GM19467 (cell line): ENCODE measurements at regions not wholly inside any gene's neighbourhood (a gene's known extent, or its start where the extent isn't known, plus 50 kb on each side); places are given as distances from the start of the nearest gene placed in this dataset.
"Not testable (repeated sequence)": the region's sequence is repeated elsewhere in the genome, so short reads cannot be mapped to it uniquely, and the experiment has no call there.

Source experiments
- ATAC-seq: cut with Tn5 transposase; IDR thresholded peaks from one replicate; pipeline ENCODE4 v1.9.1; 2021; ENCODE audit warnings: mild to moderate bottlenecking, moderate library complexity; ENCODE audit not compliant: unreplicated experiment

- ATAC-seq: no peak
Measured at GRCh38 chr13:80515296-80515695, 174.4 kb upstream of the SPRY2 start.

GRCh38 chr13:80513196-80513595, 172.3 kb upstream of the SPRY2 start:
- ATAC-seq: no peak

GRCh38 chr13:80510686-80511085, 169.8 kb upstream of the SPRY2 start:
- ATAC-seq: no peak

- no peak for ATAC-seq
Measured at GRCh38 chr13:80509264-80509663, 168.3 kb upstream of the SPRY2 start.

DNA sequence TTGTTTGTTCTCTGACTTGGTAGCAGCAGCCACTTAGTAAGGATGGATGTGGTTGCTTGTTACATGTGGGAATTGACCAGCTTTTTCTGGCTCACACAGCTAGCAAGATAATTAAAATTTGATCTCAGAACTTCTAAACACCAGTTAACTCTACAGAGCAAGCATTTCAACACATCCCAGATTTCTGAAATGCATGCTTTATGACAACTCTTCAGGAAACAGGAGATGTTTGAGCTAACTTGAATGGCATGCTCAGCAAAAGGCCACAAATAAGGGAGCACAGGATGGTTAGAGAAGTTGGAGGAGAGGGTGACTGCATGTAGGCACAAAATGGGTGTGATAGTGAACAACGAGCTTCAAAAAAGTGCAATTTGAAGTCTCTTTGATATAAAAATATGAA, 167.1 kb upstream of the SPRY2 start:
- no peak for ATAC-seq

DNA sequence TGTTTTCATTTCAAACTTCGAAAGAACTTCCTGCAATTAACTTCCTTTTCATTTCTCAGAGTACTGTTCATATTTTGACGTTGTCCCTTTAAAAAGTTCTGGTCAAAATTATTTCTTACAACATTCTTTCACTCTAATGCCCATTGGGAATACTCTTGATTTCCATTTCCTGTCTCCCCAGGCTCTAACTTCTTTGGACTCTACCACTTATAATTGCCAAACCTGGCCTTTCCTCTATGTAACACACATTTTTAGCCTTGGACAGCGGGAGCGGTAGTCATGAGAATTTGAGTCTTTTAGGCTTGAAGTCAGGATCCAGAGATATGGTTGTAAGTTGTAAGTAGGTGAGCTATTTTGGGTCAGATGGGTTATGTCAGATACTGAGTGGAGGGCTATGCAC, 163.5 kb upstream of the SPRY2 start:
- no peak for ATAC-seq

- ATAC-seq: no peak
Measured at GRCh38 chr13:80502359-80502758, 161.4 kb upstream of the SPRY2 start.

GRCh38 chr13:80501556-80501955, 160.6 kb upstream of the SPRY2 start:
- no peak for ATAC-seq

- ATAC-seq: no peak
Measured at GRCh38 chr13:80499536-80500290, 158.8 kb upstream of the SPRY2 start.

DNA sequence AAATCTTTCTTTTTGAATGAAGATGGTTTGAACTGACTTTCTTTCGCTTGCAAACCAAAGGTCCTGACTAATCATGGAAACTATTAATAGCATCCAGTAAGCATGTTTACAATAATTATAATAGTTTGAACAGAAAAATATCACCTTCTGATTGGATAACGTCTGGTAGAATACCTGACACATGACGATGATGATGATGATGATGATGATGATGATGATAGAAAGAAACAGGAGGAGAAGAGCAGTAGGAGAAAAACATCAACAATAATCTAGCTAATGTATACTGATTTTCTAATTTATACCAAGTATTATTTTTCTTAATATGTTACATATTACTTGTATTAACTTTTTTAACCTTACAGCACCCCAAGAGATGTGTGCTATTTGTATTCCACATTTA, 157.5 kb upstream of the SPRY2 start:
- ATAC-seq: no peak

DNA sequence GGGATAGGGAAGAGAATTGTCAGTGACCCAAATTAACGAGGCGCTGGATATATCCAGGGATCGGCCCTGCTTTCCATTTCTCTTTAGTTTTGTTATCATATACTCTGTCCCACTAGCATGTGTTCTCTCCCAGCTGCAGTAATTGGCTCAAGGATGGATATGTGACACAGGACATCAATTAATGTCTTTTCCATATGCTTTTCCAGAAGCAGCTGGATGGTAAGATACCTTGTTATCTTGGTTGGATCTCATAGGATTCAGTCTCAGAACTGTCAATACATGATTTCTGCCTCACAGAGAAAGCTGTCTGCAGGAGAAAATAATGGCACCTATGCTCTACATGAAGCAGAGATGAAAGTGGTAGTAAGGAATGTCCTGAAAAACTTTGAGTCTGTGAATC, 157.1 kb upstream of the SPRY2 start:
- no peak for ATAC-seq

DNA sequence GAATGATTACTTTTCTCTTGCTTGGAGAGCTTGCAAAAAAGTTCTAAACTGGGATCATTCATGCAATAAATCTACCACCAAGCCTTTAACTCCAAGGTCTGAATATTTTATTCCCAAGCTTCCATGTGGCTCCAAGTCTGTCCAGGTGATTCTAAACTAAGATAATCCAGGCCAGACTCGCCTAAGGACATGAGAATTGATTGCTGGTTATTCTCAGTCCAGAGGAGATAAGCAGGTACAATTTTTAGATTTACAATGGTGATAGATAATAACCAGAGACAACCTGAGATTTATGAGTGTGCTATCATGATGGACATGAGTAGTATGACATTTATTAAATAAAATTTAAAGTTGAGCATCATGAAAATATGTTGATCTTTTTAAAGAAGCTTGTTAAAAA, 156.5 kb upstream of the SPRY2 start:
- no peak for ATAC-seq

DNA sequence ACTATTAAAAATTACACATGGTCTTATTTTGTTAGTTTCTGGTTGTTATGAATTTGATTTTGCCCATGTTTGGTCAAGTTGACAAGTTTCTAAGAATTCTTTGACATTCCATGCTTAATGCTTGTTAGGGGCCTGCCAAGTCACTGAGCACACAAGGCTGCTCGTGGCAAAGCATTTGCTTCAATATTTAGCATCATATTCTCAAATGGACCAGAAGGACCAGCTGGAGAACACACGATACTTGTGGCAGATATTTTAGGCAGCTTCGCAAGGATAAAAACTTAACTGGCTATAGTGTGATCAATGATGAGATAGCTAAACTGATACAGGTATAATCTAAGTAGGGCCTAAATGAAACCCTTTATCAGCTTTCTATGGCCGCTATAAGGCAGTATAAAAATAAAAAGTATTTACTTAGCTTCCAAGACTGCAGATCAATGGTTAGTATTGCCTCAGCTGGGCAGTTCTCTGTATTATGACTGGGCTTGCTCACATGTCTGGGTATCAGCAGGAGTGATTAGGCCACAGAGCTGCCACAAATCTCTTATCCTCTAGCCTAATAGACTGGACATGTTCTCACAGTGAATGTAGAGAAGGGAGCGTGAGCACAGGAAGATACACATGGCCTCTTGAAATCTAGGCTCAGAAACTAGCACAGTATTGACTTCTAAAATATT, 155.9 kb upstream of the SPRY2 start:
- ATAC-seq: no peak

DNA sequence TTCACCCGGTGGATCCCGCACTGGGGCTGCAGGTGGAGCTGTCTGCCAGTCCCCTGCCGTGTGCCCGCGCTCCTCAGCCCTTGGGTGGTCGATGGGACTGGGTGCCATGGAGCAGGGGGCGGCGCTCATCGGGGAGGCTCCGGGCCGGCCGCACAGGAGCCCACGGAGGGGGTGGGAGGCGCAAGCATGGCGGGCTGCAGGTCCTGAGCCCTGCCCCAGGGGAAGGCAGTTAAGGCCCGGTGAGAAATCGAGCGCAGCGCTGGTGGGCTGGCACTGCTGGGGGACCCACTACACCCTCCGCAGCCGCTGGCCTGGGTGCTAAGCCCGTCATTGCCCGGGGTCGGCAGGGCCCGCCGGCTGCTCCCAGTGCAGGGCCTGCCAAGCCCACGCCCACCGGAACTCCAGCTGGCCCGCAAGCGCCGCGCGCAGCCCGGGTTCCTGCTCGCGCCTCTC, 149.6 kb upstream of the SPRY2 start:
- ATAC-seq: not testable (repeated sequence)

DNA sequence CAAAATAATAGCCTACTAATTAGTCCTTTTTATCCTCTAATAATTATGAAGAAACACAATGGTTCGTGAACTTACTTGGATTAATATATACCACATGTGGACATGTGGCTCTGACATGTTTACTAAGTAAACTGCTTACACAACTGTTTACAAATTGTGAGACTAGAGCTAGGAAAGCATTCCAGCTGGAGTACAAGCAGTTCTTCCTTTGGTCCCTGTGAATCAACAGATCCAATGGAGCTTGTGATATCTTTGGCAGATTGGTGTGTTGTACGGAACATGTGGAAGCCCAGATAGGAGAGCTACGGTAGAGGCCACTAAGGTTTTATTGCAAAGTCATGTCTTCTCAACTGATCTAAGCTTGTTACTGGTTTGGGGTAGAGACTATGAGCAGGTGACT, 145.5 kb upstream of the SPRY2 start:
- no peak for ATAC-seq

- ATAC-seq: no peak
Measured at GRCh38 chr13:80483157-80483556, 142.2 kb upstream of the SPRY2 start.

GRCh38 chr13:80481588-80481987, 140.7 kb upstream of the SPRY2 start:
- ATAC-seq: no peak

DNA sequence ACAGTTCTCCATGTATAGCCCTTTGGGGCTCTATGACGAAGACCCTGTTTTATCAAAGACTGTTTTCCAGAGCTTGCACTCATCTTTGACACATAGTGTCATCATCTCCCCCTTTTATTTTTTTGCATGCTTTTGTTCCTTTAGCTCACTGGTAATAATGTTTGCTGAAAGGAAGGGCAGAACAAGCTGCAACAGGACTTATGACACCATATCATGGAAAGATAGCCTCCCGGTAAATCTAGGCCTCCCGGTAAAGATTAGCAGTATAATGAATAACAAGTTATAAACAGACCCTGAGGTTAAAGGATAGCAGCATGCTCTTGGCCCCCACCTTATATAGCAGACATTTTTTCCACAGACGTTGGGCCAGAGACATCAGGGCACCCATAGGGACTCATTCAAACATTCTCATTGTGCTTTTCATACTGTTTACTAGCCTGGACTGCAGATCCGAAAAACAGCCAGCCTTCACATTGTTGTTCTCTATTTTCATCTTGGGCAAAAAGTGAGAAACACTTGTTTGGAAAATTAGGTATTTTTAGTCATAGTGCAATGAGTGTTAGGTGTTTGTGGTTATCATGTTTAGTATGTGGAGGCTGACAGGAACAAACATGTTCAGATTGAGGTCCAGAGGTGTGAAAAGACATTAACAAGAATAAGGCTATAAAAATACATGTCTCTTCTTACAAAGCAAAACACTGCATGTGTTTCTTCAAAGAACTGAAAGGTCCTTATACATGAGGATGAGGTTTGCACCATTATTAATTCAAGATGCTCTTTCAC, 136.9 kb upstream of the SPRY2 start:
- no peak for ATAC-seq

DNA sequence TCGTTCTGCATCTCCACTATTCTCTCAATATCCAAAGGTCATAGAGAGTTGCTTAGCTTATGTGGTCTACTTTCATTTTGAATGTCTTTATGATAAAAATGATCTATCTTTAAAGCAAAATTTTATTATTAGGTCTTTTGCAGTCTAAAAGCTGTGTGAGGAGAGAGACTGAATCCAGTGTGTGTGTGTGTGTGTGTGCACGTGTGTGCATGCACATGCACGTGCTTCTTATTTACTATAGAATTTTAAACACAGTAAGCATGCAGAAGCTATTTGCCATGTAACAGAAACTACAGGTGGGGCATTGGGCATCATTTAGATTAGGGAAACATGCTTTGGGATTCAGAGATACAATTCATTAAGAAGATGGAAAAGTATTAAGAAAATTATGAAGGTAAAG, 136.0 kb upstream of the SPRY2 start:
- no peak for ATAC-seq

- ATAC-seq: no peak
Measured at GRCh38 chr13:80475718-80476117, 134.8 kb upstream of the SPRY2 start.

GRCh38 chr13:80473695-80474094, 132.8 kb upstream of the SPRY2 start:
- ATAC-seq: no peak

GRCh38 chr13:80469853-80470381, 129.0 kb upstream of the SPRY2 start:
- ATAC-seq: no peak
